Gastrocnemius medialis (tissue), 4 donors: ENCODE measurements at regions not wholly inside any gene's neighbourhood (a gene's known extent, or its start where the extent isn't known, plus 50 kb on each side); places are given as distances from the start of the nearest gene placed in this dataset.

Experiments
- ATAC-seq, 2 donors: fragments of 150-250 bp; one replicate each; pipeline ENCODE4 v1.9.1; 2016
- DNase-seq, 2 donors: peaks; one replicate each; pipeline ENCODE4 v3.0.0-alpha.2; 2019
- H3K27ac ChIP-seq, 4 donors: fragments of 200-600 bp; sonication (generic); 1 replicate in 1 of 4; 2 replicates in 3 of 4; pipeline ENCODE4 v1.5.1; 2016 to 2018; ENCODE audit warnings: mild to moderate bottlenecking in 2 of 4, moderate library complexity in 1 of 4
- H3K27me3 ChIP-seq, 3 donors: fragments of 200-600 bp; sonication (generic) in 2 of 3; 1 replicate in 1 of 3; 2 replicates in 2 of 3; pipeline versions ENCODE4 v1.5.1 to v1.6.0; 2016 to 2019; ENCODE audit warnings: mild to moderate bottlenecking in 1 of 3, moderate library complexity in 1 of 3
- H3K36me3 ChIP-seq, 2 donors: fragments of 200-600 bp; sonication (generic) in 1 of 2; one replicate each; pipeline ENCODE4 v1.5.1; 2017 to 2018
- H3K4me1 ChIP-seq, 2 donors: fragments of 200-600 bp; sonication (generic) in 1 of 2; one replicate each; pipeline ENCODE4 v1.5.1; 2016 to 2017; ENCODE audit warnings: mild to moderate bottlenecking in 2 of 2
- H3K4me3 ChIP-seq, 4 donors: fragments of 200-600 bp; sonication (generic) in 3 of 4; 1 replicate in 1 of 4; 2 replicates in 3 of 4; pipeline ENCODE4 v1.5.1; 2016 to 2019; ENCODE audit warnings: mild to moderate bottlenecking in 2 of 4
- H3K9me3 ChIP-seq, 3 donors: fragments of 200-600 bp; sonication (generic) in 2 of 3; 1 replicate in 1 of 3; 2 replicates in 2 of 3; pipeline ENCODE4 v1.5.1; 2016 to 2019
- POLR2A ChIP-seq, 2 donors: fragments of 450-650 bp; IDR thresholded peaks; one replicate each; pipeline ENCODE4 v1.6.1; 2017; ENCODE audit warnings: antibody characterized with exemption in 2 of 2, mild to moderate bottlenecking in 2 of 2, moderate library complexity in 2 of 2
- in situ Hi-C, 4 donors: fragments of 200-750 bp; cut with MboI; loops; one replicate each; pipeline versions ENCODE4 v1.15.0 to v1.8.0; 2017; ENCODE audit warnings: low sequenced_read_pairs in 4 of 4
- intact Hi-C: fragments of 100-400 bp; cut with DNase I; formaldehyde crosslinking; loops from one replicate; pipeline ENCODE4 v1.15.1; 2023; ENCODE audit warnings: low total_unique reads
- TF ChIP-seq, protein P1 (sequence below), 5 experiments: fragments of 450-650 bp in 3 of 5; fragments of 200-600 bp in 2 of 5; sonication (generic) in 2 of 5; IDR thresholded peaks in 4 of 5; conservative IDR thresholded peaks in 1 of 5; 1 replicate in 4 of 5; 2 replicates in 1 of 5; pipeline ENCODE4 v1.5.1; 2016 to 2019; ENCODE audit warnings: antibody characterized with exemption in 5 of 5, mild to moderate bottlenecking in 3 of 5, moderate library complexity in 3 of 5

DNA sequence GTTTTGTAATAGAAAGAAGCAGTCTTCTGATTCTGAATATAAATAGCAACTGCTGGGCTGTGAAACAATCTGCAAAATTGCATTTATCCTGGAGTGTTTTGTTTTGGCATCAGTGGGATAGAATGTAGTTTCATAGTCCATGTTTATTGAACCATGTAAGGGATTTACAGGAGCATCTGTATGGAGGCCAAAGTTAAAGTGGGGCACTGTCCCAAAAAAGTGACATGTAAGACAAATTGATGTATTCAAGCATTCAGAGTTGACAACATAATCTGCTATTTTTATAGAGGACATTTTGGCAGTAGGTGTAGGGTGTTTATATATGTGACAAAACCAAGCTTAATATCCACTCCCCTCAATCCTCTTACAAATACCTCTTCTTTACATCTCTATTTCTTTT is 200.5 kb upstream of the ANK2 start:
- TF ChIP-seq, protein P1, sequence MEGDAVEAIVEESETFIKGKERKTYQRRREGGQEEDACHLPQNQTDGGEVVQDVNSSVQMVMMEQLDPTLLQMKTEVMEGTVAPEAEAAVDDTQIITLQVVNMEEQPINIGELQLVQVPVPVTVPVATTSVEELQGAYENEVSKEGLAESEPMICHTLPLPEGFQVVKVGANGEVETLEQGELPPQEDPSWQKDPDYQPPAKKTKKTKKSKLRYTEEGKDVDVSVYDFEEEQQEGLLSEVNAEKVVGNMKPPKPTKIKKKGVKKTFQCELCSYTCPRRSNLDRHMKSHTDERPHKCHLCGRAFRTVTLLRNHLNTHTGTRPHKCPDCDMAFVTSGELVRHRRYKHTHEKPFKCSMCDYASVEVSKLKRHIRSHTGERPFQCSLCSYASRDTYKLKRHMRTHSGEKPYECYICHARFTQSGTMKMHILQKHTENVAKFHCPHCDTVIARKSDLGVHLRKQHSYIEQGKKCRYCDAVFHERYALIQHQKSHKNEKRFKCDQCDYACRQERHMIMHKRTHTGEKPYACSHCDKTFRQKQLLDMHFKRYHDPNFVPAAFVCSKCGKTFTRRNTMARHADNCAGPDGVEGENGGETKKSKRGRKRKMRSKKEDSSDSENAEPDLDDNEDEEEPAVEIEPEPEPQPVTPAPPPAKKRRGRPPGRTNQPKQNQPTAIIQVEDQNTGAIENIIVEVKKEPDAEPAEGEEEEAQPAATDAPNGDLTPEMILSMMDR (IDR thresholded peaks at IDR 0.05 in 4 of 5, conservative IDR thresholded peaks at IDR 0.05 in 1 of 5) = no peak
- Histone ChIP-seq H3K9me3 (no peaks in the 10 kb centered on the region), H3K4me3 (no peak overlapping the region), H3K4me1 (peaks cover 7 to 11% of the 10 kb centered on the region in 2 donors), H3K36me3 (no peaks in the 10 kb centered on the region), H3K27ac (no peak overlapping the region), H3K27me3 (no peaks in the 10 kb centered on the region)
- intact Hi-C loops = no loop called here
- DNase-seq (no peak), ATAC-seq (no peak)
- in situ Hi-C loops = no loop called here

DNA sequence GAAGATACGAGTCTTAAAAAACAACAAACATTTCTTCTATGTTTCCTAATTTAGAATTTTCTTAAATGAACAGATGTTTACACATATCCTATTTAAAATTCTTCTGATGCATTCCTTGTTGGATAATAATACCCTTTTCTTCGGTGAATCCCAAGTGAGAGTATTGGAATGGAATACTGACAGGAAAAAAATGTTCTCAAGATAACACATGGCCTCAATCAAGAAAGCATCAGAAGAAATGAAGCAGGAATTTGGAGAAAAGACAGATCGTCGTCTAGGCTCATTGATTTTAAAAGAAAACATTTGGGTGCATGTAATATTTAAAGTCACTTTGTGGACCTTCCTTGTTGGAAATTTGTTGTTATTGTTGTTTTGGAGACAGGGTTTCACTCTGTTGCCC is 196.9 kb upstream of the ANK2 start:
- Histone ChIP-seq H3K36me3 (no peaks in the 10 kb centered on the region), H3K27me3 (no peaks in the 10 kb centered on the region), H3K9me3 (no peaks in the 10 kb centered on the region), H3K4me3 (no peak overlapping the region), H3K4me1 (peaks cover 7 to 15% of the 10 kb centered on the region in 2 donors), H3K27ac (no peak overlapping the region)
- no peak for DNase-seq
- TF ChIP-seq, protein P1 (IDR thresholded peaks at IDR 0.05 in 4 of 5, conservative IDR thresholded peaks at IDR 0.05 in 1 of 5) = no peak
- no peak for TF ChIP-seq POLR2A (IDR thresholded peaks at IDR 0.05)
- in situ Hi-C loops = loop anchor here in 1 of 4 donors (10.0 kb wide), 1 partner anchor 82 kb away; no protein-coding TSS in a partner anchor
- ATAC-seq = no peak
- intact Hi-C loops = loop anchor here (5.0 kb wide), 1 partner anchor 85 kb away; no protein-coding TSS in a partner anchor

DNA sequence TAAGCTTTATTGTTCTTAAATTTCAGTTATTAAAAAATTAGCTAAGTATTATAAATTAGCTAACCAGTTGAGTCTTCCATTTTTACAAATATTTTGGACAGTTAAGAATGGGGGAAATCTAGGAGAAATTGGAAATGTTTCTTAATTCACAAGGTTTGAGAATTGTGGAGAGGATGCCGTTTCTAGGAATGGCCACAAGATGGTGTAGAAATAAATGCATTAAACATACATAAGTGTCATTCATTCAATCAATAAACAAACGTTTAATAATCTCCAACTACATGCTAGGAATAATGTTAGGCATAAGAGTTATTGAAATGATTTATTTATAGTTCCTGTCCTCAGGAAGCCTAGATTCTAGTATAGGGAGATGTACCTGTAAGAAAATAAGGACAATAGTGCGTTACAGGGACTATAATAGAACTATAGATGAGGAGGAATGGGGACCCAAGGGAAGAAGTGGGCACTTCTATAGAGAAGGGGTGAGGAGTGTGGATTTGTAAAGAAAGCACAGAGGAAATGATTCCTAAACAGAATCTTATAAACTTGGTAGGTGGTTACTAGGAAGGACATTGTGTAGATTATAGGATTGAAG is 195.7 kb upstream of the ANK2 start:
- Histone ChIP-seq H3K9me3 (no peaks in the 10 kb centered on the region), H3K36me3 (no peaks in the 10 kb centered on the region), H3K27ac (no peak overlapping the region), H3K4me3 (no peak overlapping the region), H3K4me1 (peaks cover 4 to 15% of the 10 kb centered on the region in 2 donors), H3K27me3 (no peaks in the 10 kb centered on the region)
- TF ChIP-seq, protein P1 (IDR thresholded peaks at IDR 0.05 in 4 of 5, conservative IDR thresholded peaks at IDR 0.05 in 1 of 5) = peak in 3 of 5 experiments; percentile 12 to 42 (median 14)
- no peak for TF ChIP-seq POLR2A (IDR thresholded peaks at IDR 0.05)
- in situ Hi-C loops (loop anchor here in 1 of 4 donors (10.0 kb wide), 1 partner anchor 81 kb away; no protein-coding TSS in a partner anchor), intact Hi-C loops (loop anchor here (5.0 kb wide), 1 partner anchor 84 kb away; no protein-coding TSS in a partner anchor)
- DNase-seq (no peak), ATAC-seq (no peak)

DNA sequence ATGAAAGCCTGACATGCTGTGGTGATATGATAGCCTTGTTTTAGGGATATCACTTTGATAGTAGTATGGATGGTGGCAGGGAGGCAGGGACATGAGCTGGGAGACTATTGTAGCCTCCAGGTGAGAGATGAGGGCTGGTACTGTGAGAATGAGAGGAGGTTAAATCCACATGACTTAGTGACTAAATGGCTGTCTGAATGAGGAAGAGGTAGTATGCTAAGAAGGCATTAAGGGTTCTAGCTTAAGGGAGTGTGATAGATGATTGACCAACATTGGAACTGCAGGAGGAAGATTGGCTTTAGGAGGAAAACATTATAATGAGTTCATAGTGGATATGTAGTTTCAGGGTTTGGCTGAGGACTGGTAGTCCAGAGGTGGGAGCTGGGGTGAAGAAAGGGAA is 195.0 kb upstream of the ANK2 start:
- in situ Hi-C loops (loop anchor here in 1 of 4 donors (10.0 kb wide), 1 partner anchor 80 kb away; no protein-coding TSS in a partner anchor), intact Hi-C loops (loop anchor here (5.0 kb wide), 1 partner anchor 83 kb away; no protein-coding TSS in a partner anchor)
- no peaks in the 10 kb centered on the region for H3K36me3 ChIP-seq
- no peaks in the 10 kb centered on the region for H3K9me3 ChIP-seq
- DNase-seq (no peak), ATAC-seq (no peak)
- no peak overlapping the region for H3K27ac ChIP-seq
- no peak for TF ChIP-seq POLR2A (IDR thresholded peaks at IDR 0.05)
- TF ChIP-seq, protein P1 (IDR thresholded peaks at IDR 0.05 in 4 of 5, conservative IDR thresholded peaks at IDR 0.05 in 1 of 5) = no peak
- H3K27me3 ChIP-seq = no peaks in the 10 kb centered on the region
- no peak overlapping the region for H3K4me3 ChIP-seq
- peaks cover 0 to 9% of the 10 kb centered on the region in 2 donors for H3K4me1 ChIP-seq
